Mammary epithelial cell (primary cell): ENCODE measurements at regions not wholly inside any gene's neighbourhood (a gene's known extent, or its start where the extent isn't known, plus 50 kb on each side); places are given as distances from the start of the nearest gene placed in this dataset.

Experiments used
- CTCF ChIP-seq, 2 donors: IDR thresholded peaks in 1 of 2; conservative IDR thresholded peaks in 1 of 2; 2 replicates each; pipeline ENCODE4 v1.5.1; 2011 to 2012; ENCODE audit warnings: inconsistent platforms in 2 of 2, low read length in 2 of 2, mild to moderate bottlenecking in 2 of 2, control low read depth in 1 of 2, low read depth in 1 of 2; ENCODE audit not compliant: insufficient read depth in 1 of 2; ENCODE audit errors: extremely low read depth in 1 of 2
- EZH2 ChIP-seq: IDR thresholded peaks from 2 replicates; pipeline ENCODE4 v1.6.1; 2012; ENCODE audit warnings: low read length, inconsistent platforms, borderline replicate concordance

- no peak for TF ChIP-seq EZH2
- TF ChIP-seq CTCF (conservative IDR thresholded peaks at IDR 0.05 in 1 of 2, IDR thresholded peaks at IDR 0.05 in 1 of 2; ENCODE audit: extremely low read depth in 1 of 2, insufficient read depth in 1 of 2, low read depth in 1 of 2, low read length in 2 of 2), result no peak
These were observed 231.4 kb downstream of the CWH43 start for GRCh38 chr4:49217492-49217891.
